SK-N-SH (cell line): ENCODE measurements at regions not wholly inside any gene's neighbourhood (a gene's known extent, or its start where the extent isn't known, plus 50 kb on each side); places are given as distances from the start of the nearest gene placed in this dataset.

ENCODE experiments used
- CTCF ChIA-PET: fragments of 300-600, 350-600 bp; formaldehyde crosslinking; extraction: SDS; loops from one replicate; lab custom pipeline; 2021; lab: Yijun Ruan, JAX
- POLR2A ChIA-PET: fragments of 350-600 bp; sonication (Branson Sonifier 250); formaldehyde crosslinking; extraction: SDS; loops from one replicate; lab custom pipeline; 2020; ENCODE audit warnings: antibody characterized with exemption, inconsistent platforms; lab: Yijun Ruan, JAX
- DNase-seq: peaks from one replicate; pipeline ENCODE4 v3.0.0; 2012
- H2AFZ ChIP-seq: fragments of 200-600 bp; sonication (generic); 2 replicates; pipeline ENCODE4 v1.8.1; 2016; ENCODE audit warnings: antibody characterized with exemption, mild to moderate bottlenecking, low read depth
- H3F3A ChIP-seq: fragments of 200-600 bp; sonication (generic); replicated peaks from 2 replicates; pipeline ENCODE3; 2016; ENCODE audit warnings: antibody characterized with exemption, mild to moderate bottlenecking; ENCODE audit not compliant: insufficient read depth
- H3K27ac ChIP-seq, 2 experiments: fragments of 200-500 bp in 1 of 2; fragments of 200-600 bp in 1 of 2; sonication (Bioruptor generic) in 1 of 2; sonication (generic), shearing (Covaris generic) in 1 of 2; 2 replicates each; pipeline versions ENCODE4 v1.5.1 to v1.6.1; 2014 to 2016; ENCODE audit warnings: low read depth in 2 of 2, inconsistent platforms in 1 of 2, low read length in 1 of 2, mild to moderate bottlenecking in 1 of 2, mixed read lengths in 1 of 2
- H3K27me3 ChIP-seq: fragments of 200-600 bp; sonication (generic), shearing (Covaris generic); 2 replicates; pipeline ENCODE4 v1.6.1; 2016; ENCODE audit warnings: mixed run types; ENCODE audit not compliant: insufficient read depth
- H3K36me3 ChIP-seq, 2 experiments: fragments of 200-500 bp in 1 of 2; fragments of 200-600 bp in 1 of 2; sonication (Bioruptor generic) in 1 of 2; sonication (generic) in 1 of 2; replicated peaks in 1 of 2; 2 replicates each; pipeline versions ENCODE3 to v1.5.1; 2014 to 2016; ENCODE audit warnings: low read length in 1 of 2, mild to moderate bottlenecking in 1 of 2; ENCODE audit not compliant: insufficient read depth in 2 of 2, control insufficient read depth in 1 of 2
- H3K4me1 ChIP-seq, 2 experiments: fragments of 200-500 bp in 1 of 2; fragments of 200-600 bp in 1 of 2; sonication (Bioruptor generic) in 1 of 2; sonication (generic), shearing (Covaris generic) in 1 of 2; 2 replicates each; pipeline versions ENCODE4 v1.5.1 to v1.6.1; 2014 to 2016; ENCODE audit warnings: low read depth in 1 of 2, low read length in 1 of 2, mixed run types in 1 of 2; ENCODE audit not compliant: insufficient read depth in 2 of 2, control insufficient read depth in 1 of 2
- H3K4me2 ChIP-seq: fragments of 200-600 bp; sonication (generic), shearing (Covaris generic); 2 replicates; pipeline ENCODE4 v1.6.1; 2017; ENCODE audit warnings: mixed run types
- H3K4me3 ChIP-seq, 2 experiments: fragments of 200-500 bp in 1 of 2; fragments of 200-600 bp in 1 of 2; sonication (Bioruptor generic) in 1 of 2; sonication (generic), shearing (Covaris generic) in 1 of 2; 2 replicates each; pipeline versions ENCODE4 v1.5.1 to v1.8.1; 2014 to 2016; ENCODE audit warnings: low read depth in 2 of 2, inconsistent platforms in 1 of 2, low read length in 1 of 2, mild to moderate bottlenecking in 1 of 2, mixed read lengths in 1 of 2, moderate library complexity in 1 of 2
- H3K79me2 ChIP-seq: fragments of 200-600 bp; sonication (generic); 2 replicates; pipeline ENCODE4 v1.8.1; 2017; ENCODE audit warnings: mild to moderate bottlenecking; ENCODE audit not compliant: insufficient read depth
- H3K9ac ChIP-seq: fragments of 200-600 bp; sonication (generic); 2 replicates; pipeline ENCODE4 v1.6.1; 2017; ENCODE audit warnings: mixed run types
- H3K9me2 ChIP-seq: fragments of 200-600 bp; sonication (generic); 2 replicates; pipeline ENCODE4 v1.6.1; 2017; ENCODE audit warnings: mixed run types
- H3K9me3 ChIP-seq: fragments of 200-600 bp; sonication (generic); 2 replicates; pipeline ENCODE4 v1.6.1; 2017; ENCODE audit warnings: mixed run types, mild to moderate bottlenecking, moderate library complexity
- H4K20me1 ChIP-seq: fragments of 200-600 bp; sonication (generic); 2 replicates; pipeline ENCODE4 v1.6.1; 2017; ENCODE audit warnings: mild to moderate bottlenecking, mixed run types; ENCODE audit not compliant: insufficient read depth
- CHD2 ChIP-seq: fragments of 150-350 bp; IDR thresholded peaks from 2 replicates; pipeline ENCODE4 v1.6.1; 2018; ENCODE audit warnings: low read length; ENCODE audit not compliant: partially characterized antibody
- EP300 ChIP-seq, 2 experiments: IDR thresholded peaks; 2 replicates each; pipeline versions ENCODE4 v1.4.0 to v1.6.1; 2012; ENCODE audit warnings: borderline replicate concordance in 1 of 2, low read depth in 1 of 2, low read length in 1 of 2
- EZH2phosphoT487 ChIP-seq: fragments of 200-600 bp; sonication (generic); IDR thresholded peaks from 2 replicates; pipeline ENCODE4 v1.6.1; 2017; ENCODE audit warnings: low read depth, mixed run types, mild to moderate bottlenecking, antibody characterized with exemption, moderate library complexity, borderline replicate concordance
- FOSL2 ChIP-seq: IDR thresholded peaks from 2 replicates; pipeline ENCODE4 v1.4.0; 2012; ENCODE audit warnings: low read depth, mild to moderate bottlenecking, moderate library complexity, borderline replicate concordance
- FOXM1 ChIP-seq: IDR thresholded peaks from 2 replicates; pipeline ENCODE4 v1.4.0; 2012; ENCODE audit warnings: low read depth, mild to moderate bottlenecking
- MEF2A ChIP-seq: IDR thresholded peaks from 2 replicates; pipeline ENCODE4 v1.4.0; 2012; ENCODE audit warnings: low read depth, borderline replicate concordance
- MXI1 ChIP-seq: IDR thresholded peaks from 2 replicates; pipeline ENCODE4 v1.6.1; 2012; ENCODE audit warnings: mild to moderate bottlenecking, low read depth, low read length, improper control_type of control experiment
- NFIC ChIP-seq: IDR thresholded peaks from 2 replicates; pipeline ENCODE4 v1.4.0; 2012; ENCODE audit warnings: borderline replicate concordance
- PBX3 ChIP-seq: IDR thresholded peaks from 2 replicates; pipeline ENCODE4; 2012
- POLR2AphosphoS5 ChIP-seq: IDR thresholded peaks from 2 replicates; pipeline ENCODE4 v1.6.1; 2012; ENCODE audit warnings: low read depth, low read length
- RCOR1 ChIP-seq: fragments of 150-350 bp; IDR thresholded peaks from 2 replicates; pipeline ENCODE4 v1.6.1; 2017; ENCODE audit warnings: antibody characterized with exemption, low read length
- REST ChIP-seq: IDR thresholded peaks from 2 replicates; pipeline ENCODE4 v1.6.1; 2012; ENCODE audit warnings: mild to moderate bottlenecking, low read depth, low read length, moderate library complexity
- SIN3A ChIP-seq: IDR thresholded peaks from 2 replicates; pipeline ENCODE4 v1.6.1; 2012; ENCODE audit warnings: low read depth, mild to moderate bottlenecking, low read length, moderate library complexity, borderline replicate concordance
- SMC3 ChIP-seq: IDR thresholded peaks from 2 replicates; pipeline ENCODE4 v1.6.1; 2012; ENCODE audit warnings: low read depth, low read length, improper control_type of control experiment
- USF2 ChIP-seq: fragments of 150-350 bp; IDR thresholded peaks from 2 replicates; pipeline ENCODE4 v1.6.1; 2017; ENCODE audit warnings: antibody characterized with exemption, low read length, low read depth, borderline replicate concordance
- WGBS: methylation state at CpG from one replicate; pipeline ENCODE4 v1.1.6; 2017; ENCODE audit warnings: low lambda C conversion rate; 5-methylcytosine and 5-hydroxymethylcytosine counted together
- TF ChIP-seq, protein P1 (sequence below): IDR thresholded peaks from 2 replicates; pipeline ENCODE4 v1.4.0; 2012; ENCODE audit warnings: low read depth, borderline replicate concordance

DNA sequence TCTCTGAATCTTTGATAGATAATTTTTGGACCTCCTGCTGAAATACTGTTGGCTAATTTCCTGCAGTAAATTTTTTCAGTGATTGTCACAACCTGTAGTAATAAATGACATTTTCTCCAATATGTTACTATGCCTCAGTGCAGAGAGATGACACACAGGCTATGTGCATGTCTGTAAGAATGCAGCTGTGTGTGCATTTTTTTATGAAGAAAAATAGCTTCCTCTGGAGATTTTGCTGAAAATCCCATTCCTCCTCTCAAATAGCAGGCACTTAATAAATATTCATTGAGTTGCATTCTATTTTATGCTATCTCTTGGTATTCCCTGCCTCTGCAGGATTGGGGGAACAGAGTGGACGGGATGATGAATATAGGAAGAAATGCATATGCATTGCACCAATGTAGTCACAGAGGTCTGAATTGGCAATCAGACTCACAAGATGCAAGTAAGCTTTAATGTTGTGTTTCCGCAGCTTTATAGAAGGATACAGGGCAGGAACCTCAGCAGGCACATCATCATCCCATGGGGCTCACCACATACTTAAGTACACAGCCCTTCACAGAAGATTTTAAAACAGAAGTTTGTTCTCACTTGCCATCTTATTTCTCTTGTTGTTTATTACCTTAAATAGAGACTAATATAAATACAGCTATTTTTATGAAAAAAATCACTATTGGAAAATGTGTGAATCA, 474.7 kb downstream of the EPM2A start:
- no peaks in the 10 kb centered on the region for H3K27me3 ChIP-seq
- no peaks in the 10 kb centered on the region for H3F3A ChIP-seq
- ChIA-PET CTCF (interaction anchor here (0.8 kb wide), 1 partner anchor 147 kb away, joined by 3 read pairs; no protein-coding TSS in a partner anchor), POLR2A (no interaction called here)
- no peak overlapping the region for H3K27ac ChIP-seq
- H3K36me3 ChIP-seq, result no peaks in the 10 kb centered on the region
- no peaks in the 10 kb centered on the region for H3K79me2 ChIP-seq
- TF ChIP-seq FOSL2, result no peak
- TF ChIP-seq MXI1, result no peak
- no peak for TF ChIP-seq SMC3
- TF ChIP-seq NFIC, result no peak
- TF ChIP-seq RCOR1, result no peak
- TF ChIP-seq MEF2A, result no peak
- TF ChIP-seq, protein P1, sequence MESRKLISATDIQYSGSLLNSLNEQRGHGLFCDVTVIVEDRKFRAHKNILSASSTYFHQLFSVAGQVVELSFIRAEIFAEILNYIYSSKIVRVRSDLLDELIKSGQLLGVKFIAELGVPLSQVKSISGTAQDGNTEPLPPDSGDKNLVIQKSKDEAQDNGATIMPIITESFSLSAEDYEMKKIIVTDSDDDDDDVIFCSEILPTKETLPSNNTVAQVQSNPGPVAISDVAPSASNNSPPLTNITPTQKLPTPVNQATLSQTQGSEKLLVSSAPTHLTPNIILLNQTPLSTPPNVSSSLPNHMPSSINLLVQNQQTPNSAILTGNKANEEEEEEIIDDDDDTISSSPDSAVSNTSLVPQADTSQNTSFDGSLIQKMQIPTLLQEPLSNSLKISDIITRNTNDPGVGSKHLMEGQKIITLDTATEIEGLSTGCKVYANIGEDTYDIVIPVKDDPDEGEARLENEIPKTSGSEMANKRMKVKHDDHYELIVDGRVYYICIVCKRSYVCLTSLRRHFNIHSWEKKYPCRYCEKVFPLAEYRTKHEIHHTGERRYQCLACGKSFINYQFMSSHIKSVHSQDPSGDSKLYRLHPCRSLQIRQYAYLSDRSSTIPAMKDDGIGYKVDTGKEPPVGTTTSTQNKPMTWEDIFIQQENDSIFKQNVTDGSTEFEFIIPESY, result no peak
- TF ChIP-seq USF2, result no peak
- no peak for TF ChIP-seq FOXM1
- TF ChIP-seq SIN3A, result no peak
- TF ChIP-seq CHD2, result no peak
- TF ChIP-seq EZH2phosphoT487, result no peak
- no peak for TF ChIP-seq REST
- TF ChIP-seq PBX3, result no peak
- no peak for TF ChIP-seq POLR2AphosphoS5
- no peak for TF ChIP-seq EP300 (IDR thresholded peaks at IDR 0.05; ENCODE audit: borderline replicate concordance in 1 of 2, low read depth in 1 of 2, low read length in 1 of 2)
- no peaks in the 10 kb centered on the region for H4K20me1 ChIP-seq
- no peaks in the 10 kb centered on the region for H3K9me3 ChIP-seq
- no peaks in the 10 kb centered on the region for H3K9me2 ChIP-seq
- DNase-seq, result no peak
- H3K4me3 ChIP-seq, result no peak overlapping the region
- H3K4me1 ChIP-seq, result no peaks in the 10 kb centered on the region; a peak in 3 of 4 replicates
- WGBS, result 41% methylated on average over 2 of the region's 2 CpGs
- no peak overlapping the region for H2AFZ ChIP-seq
- no peak overlapping the region for H3K4me2 ChIP-seq
- no peak overlapping the region for H3K9ac ChIP-seq
